Lower leg skin (tissue), 3 donors: ENCODE measurements at regions not wholly inside any gene's neighbourhood (a gene's known extent, or its start where the extent isn't known, plus 50 kb on each side); places are given as distances from the start of the nearest gene placed in this dataset.

Experiments
- POLR2A ChIP-seq, 2 donors: fragments of 450-650 bp; IDR thresholded peaks; one replicate each; pipeline ENCODE4 v1.6.1; 2016 to 2017; ENCODE audit warnings: antibody characterized with exemption in 2 of 2, mild to moderate bottlenecking in 1 of 2, moderate library complexity in 1 of 2
- TF ChIP-seq, protein P1 (sequence below), 3 donors: fragments of 450-650 bp; IDR thresholded peaks; one replicate each; pipeline ENCODE4 v1.5.1; 2016; ENCODE audit warnings: antibody characterized with exemption in 3 of 3, mild to moderate bottlenecking in 3 of 3, moderate library complexity in 2 of 3

DNA sequence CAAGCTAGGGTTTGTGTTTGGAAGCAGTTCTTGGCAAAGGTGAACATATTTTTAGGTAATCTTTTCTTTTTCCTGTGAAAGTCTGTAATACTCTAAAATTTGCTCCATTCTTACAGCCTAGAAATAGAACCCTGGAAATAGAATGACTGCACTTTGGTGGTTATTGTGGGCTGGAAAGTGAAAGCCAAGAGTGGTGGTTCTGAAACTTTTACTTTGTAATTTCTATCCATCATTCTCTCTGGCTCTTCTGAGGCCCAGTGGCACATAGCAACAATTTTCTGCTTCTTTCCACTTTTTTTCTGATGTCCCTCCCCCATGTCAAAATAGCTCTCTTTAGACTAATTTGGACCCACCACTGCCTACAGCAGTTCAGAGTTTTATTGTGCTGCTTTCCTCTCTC, 300.4 kb upstream of the RPS6KA3 start:
- TF ChIP-seq, protein P1, sequence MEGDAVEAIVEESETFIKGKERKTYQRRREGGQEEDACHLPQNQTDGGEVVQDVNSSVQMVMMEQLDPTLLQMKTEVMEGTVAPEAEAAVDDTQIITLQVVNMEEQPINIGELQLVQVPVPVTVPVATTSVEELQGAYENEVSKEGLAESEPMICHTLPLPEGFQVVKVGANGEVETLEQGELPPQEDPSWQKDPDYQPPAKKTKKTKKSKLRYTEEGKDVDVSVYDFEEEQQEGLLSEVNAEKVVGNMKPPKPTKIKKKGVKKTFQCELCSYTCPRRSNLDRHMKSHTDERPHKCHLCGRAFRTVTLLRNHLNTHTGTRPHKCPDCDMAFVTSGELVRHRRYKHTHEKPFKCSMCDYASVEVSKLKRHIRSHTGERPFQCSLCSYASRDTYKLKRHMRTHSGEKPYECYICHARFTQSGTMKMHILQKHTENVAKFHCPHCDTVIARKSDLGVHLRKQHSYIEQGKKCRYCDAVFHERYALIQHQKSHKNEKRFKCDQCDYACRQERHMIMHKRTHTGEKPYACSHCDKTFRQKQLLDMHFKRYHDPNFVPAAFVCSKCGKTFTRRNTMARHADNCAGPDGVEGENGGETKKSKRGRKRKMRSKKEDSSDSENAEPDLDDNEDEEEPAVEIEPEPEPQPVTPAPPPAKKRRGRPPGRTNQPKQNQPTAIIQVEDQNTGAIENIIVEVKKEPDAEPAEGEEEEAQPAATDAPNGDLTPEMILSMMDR (IDR thresholded peaks at IDR 0.05): no peak
- no peak for TF ChIP-seq POLR2A (IDR thresholded peaks at IDR 0.05)
